HFFc6 (cell line): ENCODE measurements at regions not wholly inside any gene's neighbourhood (a gene's known extent, or its start where the extent isn't known, plus 50 kb on each side); places are given as distances from the start of the nearest gene placed in this dataset.

ENCODE experiments used
- DNase-seq: peaks from one replicate; pipeline ENCODE4 v3.0.0-alpha.2; 2018
- H3K27ac Mint-ChIP-seq: 2 replicates; pipeline ENCODE4 v1.8.0; 2020; ENCODE audit warnings: mild to moderate bottlenecking, mixed read lengths
- H3K27me3 Mint-ChIP-seq: 2 replicates; pipeline ENCODE4 v1.8.0; 2021; ENCODE audit warnings: mild to moderate bottlenecking, moderate library complexity, mixed read lengths; ENCODE audit not compliant: insufficient read depth
- H3K36me3 Mint-ChIP-seq: 2 replicates; pipeline ENCODE4 v1.8.0; 2021; ENCODE audit warnings: low read depth, mixed read lengths
- H3K4me1 Mint-ChIP-seq: 2 replicates; pipeline ENCODE4 v1.8.0; 2020; ENCODE audit warnings: low read depth, mixed read lengths
- H3K4me3 Mint-ChIP-seq: 2 replicates; pipeline ENCODE4 v1.8.0; 2020; ENCODE audit warnings: mild to moderate bottlenecking, moderate library complexity, mixed read lengths
- H3K9me3 Mint-ChIP-seq: 2 replicates; pipeline ENCODE4 v1.8.0; 2020; ENCODE audit warnings: mild to moderate bottlenecking, mixed read lengths
- CTCF ChIP-seq: fragments of 200-600 bp; sonication (generic); IDR thresholded peaks from 2 replicates; pipeline ENCODE4 v1.5.0; 2021; ENCODE audit warnings: antibody characterized with exemption, mild to moderate bottlenecking

GRCh38 chr6:121858986-121859385 lies 423.5 kb downstream of the GJA1 start:
- no peak for TF ChIP-seq CTCF
- Mint-ChIP-seq H3K27me3 (no peaks in the 10 kb centered on the region; the same call in 1 of the 2 replicates), H3K4me3 (no peak overlapping the region), H3K36me3 (peaks cover 10% of the 10 kb centered on the region), H3K9me3 (peaks cover 9% of the 10 kb centered on the region; the same call in 1 of the 2 replicates), H3K27ac (no peak overlapping the region), H3K4me1 (peaks cover 34% of the 10 kb centered on the region)
- no peak for DNase-seq

GRCh38 chr6:121865811-121866210 lies 430.4 kb downstream of the GJA1 start:
- no peak for DNase-seq
- no peak overlapping the region for H3K27ac Mint-ChIP-seq

GRCh38 chr6:121867095-121867494 lies 431.6 kb downstream of the GJA1 start:
- Mint-ChIP-seq H3K4me1 (peaks cover 41% of the 10 kb centered on the region), H3K4me3 (no peak overlapping the region), H3K36me3 (peaks cover 5% of the 10 kb centered on the region), H3K27me3 (no peaks in the 10 kb centered on the region; the same call in 1 of the 2 replicates), H3K27ac (no peak overlapping the region), H3K9me3 (no peaks in the 10 kb centered on the region)
- peak; percentile 24 for DNase-seq
- no peak for TF ChIP-seq CTCF

More at GRCh38 chr6:121865811-121866210, 430.4 kb downstream of the GJA1 start:
- H3K9me3 Mint-ChIP-seq: peaks cover 9% of the 10 kb centered on the region; the same call in 1 of the 2 replicates
- no peak overlapping the region for H3K4me3 Mint-ChIP-seq
- H3K4me1 Mint-ChIP-seq: peaks cover 34% of the 10 kb centered on the region
- no peaks in the 10 kb centered on the region for H3K27me3 Mint-ChIP-seq
- TF ChIP-seq CTCF: no peak
- peaks cover 10% of the 10 kb centered on the region for H3K36me3 Mint-ChIP-seq

- H3K27ac Mint-ChIP-seq: no peak overlapping the region
- peaks cover 6% of the 10 kb centered on the region; the same call in 1 of the 2 replicates for H3K9me3 Mint-ChIP-seq
Observed at GRCh38 chr6:121868206-121868605, 432.8 kb downstream of the GJA1 start.

GRCh38 chr6:121873595-121873994 lies 438.1 kb downstream of the GJA1 start:
- H3K36me3 Mint-ChIP-seq: peaks cover 20% of the 10 kb centered on the region
- no peak overlapping the region for H3K27ac Mint-ChIP-seq
- no peak for TF ChIP-seq CTCF
- no peak overlapping the region for H3K4me3 Mint-ChIP-seq
- DNase-seq: no peak
- H3K9me3 Mint-ChIP-seq: peaks cover 10% of the 10 kb centered on the region; the same call in 1 of the 2 replicates
- H3K4me1 Mint-ChIP-seq: peaks cover 23% of the 10 kb centered on the region
- no peaks in the 10 kb centered on the region; the same call in 1 of the 2 replicates for H3K27me3 Mint-ChIP-seq

More at GRCh38 chr6:121868206-121868605, 432.8 kb downstream of the GJA1 start:
- peaks cover 11% of the 10 kb centered on the region; the same call in 1 of the 2 replicates for H3K36me3 Mint-ChIP-seq
- H3K4me3 Mint-ChIP-seq: no peak overlapping the region
- DNase-seq: peak; percentile 25
- no peaks in the 10 kb centered on the region; the same call in 1 of the 2 replicates for H3K27me3 Mint-ChIP-seq
- peaks cover 41% of the 10 kb centered on the region for H3K4me1 Mint-ChIP-seq
- TF ChIP-seq CTCF: no peak
